ENCODE measurements at regions not wholly inside any gene's neighbourhood (a gene's known extent, or its start where the extent isn't known, plus 50 kb on each side); places are given as distances from the start of the nearest gene placed in this dataset.

DNA sequence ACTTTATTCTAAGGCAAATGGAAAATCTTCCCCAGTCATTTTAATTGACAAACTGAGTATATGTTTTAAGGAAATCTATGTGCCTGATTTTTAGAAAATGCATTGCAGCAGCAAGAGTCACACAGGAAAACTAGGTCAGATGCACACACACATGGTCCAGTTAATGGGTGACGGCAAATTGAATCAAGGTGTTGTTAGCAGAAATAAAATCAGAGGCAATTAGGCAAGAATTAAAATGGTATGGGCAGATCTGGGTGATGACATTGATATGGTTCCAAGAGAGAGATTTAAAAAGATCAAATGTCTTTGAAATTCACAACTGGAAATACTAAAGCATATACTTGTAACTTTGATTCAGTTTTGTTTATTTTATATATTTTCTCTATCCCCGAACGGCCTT lies 174.2 kb upstream of the CDH19 start:
- no peaks in the 10 kb centered on the region for H3K36me3 ChIP-seq (replicated peaks; ENCODE audit: insufficient read depth, low read length)
- H3K9me2 ChIP-seq (replicated peaks; ENCODE audit: insufficient read depth, low read length): no peaks in the 10 kb centered on the region
- TF ChIP-seq, protein P1, sequence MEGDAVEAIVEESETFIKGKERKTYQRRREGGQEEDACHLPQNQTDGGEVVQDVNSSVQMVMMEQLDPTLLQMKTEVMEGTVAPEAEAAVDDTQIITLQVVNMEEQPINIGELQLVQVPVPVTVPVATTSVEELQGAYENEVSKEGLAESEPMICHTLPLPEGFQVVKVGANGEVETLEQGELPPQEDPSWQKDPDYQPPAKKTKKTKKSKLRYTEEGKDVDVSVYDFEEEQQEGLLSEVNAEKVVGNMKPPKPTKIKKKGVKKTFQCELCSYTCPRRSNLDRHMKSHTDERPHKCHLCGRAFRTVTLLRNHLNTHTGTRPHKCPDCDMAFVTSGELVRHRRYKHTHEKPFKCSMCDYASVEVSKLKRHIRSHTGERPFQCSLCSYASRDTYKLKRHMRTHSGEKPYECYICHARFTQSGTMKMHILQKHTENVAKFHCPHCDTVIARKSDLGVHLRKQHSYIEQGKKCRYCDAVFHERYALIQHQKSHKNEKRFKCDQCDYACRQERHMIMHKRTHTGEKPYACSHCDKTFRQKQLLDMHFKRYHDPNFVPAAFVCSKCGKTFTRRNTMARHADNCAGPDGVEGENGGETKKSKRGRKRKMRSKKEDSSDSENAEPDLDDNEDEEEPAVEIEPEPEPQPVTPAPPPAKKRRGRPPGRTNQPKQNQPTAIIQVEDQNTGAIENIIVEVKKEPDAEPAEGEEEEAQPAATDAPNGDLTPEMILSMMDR (IDR thresholded peaks at IDR 0.05; ENCODE audit: low read length): no peak
- TF ChIP-seq EZH2 (optimal IDR thresholded peaks at IDR 0.05; ENCODE audit: low read depth, low read length) (no peak), EZH2phosphoT487 (IDR thresholded peaks at IDR 0.05; ENCODE audit: low read length) (no peak)
- no peak for DNase-seq
- H3K27me3 ChIP-seq (replicated peaks; ENCODE audit: insufficient read depth, low read length): no peaks in the 10 kb centered on the region
- H3K9me3 ChIP-seq (replicated peaks; ENCODE audit: insufficient read depth, low read length): no peaks in the 10 kb centered on the region
- H3K79me2 ChIP-seq (ENCODE audit: low read length): no peaks in the 10 kb centered on the region
- no peaks in the 10 kb centered on the region for H3F3A ChIP-seq (ENCODE audit: insufficient read depth, low read length)
- no peak overlapping the region for H3K9ac ChIP-seq (ENCODE audit: low read length)
- H2AFZ ChIP-seq (ENCODE audit: low read length): no peak overlapping the region
- no peak overlapping the region for H3K4me3 ChIP-seq (ENCODE audit: low read length)
- H4K20me1 ChIP-seq (ENCODE audit: insufficient read depth, low read length): no peaks in the 10 kb centered on the region
- H3K27ac ChIP-seq (ENCODE audit: low read length): no peak overlapping the region
- no peaks in the 10 kb centered on the region for H3K4me1 ChIP-seq (ENCODE audit: low read length)
- H3K4me2 ChIP-seq (ENCODE audit: low read depth, low read length): no peak overlapping the region

DNA sequence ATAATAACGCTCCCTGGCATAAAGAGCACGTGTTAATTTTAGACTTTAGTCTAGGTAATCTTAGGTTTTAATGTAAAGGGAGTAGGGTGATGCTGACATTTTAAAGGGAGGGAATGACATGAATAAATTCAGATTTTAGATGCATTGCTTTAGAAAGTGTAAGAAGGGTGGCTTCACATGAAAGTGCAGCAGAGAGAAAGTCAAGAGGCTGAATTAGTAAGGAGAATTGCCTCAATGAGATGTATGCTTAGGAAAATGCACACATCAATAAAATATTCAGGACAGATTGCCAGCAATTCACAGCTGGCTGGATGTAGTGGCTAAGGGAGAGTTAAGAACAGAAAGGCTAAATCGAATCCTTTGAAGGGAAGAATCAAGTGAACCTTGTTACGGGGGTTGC lies 165.5 kb upstream of the CDH19 start:
- Histone ChIP-seq H3F3A (ENCODE audit: insufficient read depth, low read length) (no peaks in the 10 kb centered on the region), H3K4me3 (ENCODE audit: low read length) (no peak overlapping the region), H3K79me2 (ENCODE audit: low read length) (no peaks in the 10 kb centered on the region), H3K9me2 (replicated peaks; ENCODE audit: insufficient read depth, low read length) (no peaks in the 10 kb centered on the region), H3K27ac (ENCODE audit: low read length) (no peak overlapping the region), H3K4me1 (ENCODE audit: low read length) (no peaks in the 10 kb centered on the region), H3K9me3 (replicated peaks; ENCODE audit: insufficient read depth, low read length) (no peaks in the 10 kb centered on the region), H3K9ac (ENCODE audit: low read length) (no peak overlapping the region), H3K4me2 (ENCODE audit: low read depth, low read length) (no peak overlapping the region), H3K36me3 (replicated peaks; ENCODE audit: insufficient read depth, low read length) (no peaks in the 10 kb centered on the region), H4K20me1 (ENCODE audit: insufficient read depth, low read length) (no peaks in the 10 kb centered on the region), H3K27me3 (replicated peaks; ENCODE audit: insufficient read depth, low read length) (no peaks in the 10 kb centered on the region), H2AFZ (ENCODE audit: low read length) (no peak overlapping the region)
- TF ChIP-seq, protein P1 (IDR thresholded peaks at IDR 0.05; ENCODE audit: low read length): no peak
- TF ChIP-seq EZH2phosphoT487 (IDR thresholded peaks at IDR 0.05; ENCODE audit: low read length) (no peak), EZH2 (optimal IDR thresholded peaks at IDR 0.05; ENCODE audit: low read depth, low read length) (no peak)
- DNase-seq: no peak

DNA sequence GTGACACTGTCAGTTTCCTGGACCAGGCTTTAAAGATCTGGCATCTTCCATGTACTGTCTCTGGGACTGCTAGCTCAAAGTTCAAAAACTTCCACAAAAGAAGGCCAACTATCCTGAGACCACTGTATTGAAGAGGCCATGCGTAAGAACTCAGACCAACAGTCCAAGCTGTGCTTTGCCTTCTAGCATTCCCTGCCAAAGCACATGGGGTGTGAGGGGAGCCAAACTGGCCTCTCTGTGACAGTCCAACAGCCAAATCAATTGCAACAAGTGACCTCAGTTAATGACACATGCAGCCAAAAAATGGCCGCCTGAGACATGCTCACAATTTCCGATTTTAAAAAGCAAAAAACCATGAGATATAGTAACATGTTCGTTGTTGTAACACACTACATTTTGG lies 160.3 kb upstream of the CDH19 start:
- Histone ChIP-seq H4K20me1 (ENCODE audit: insufficient read depth, low read length) (no peaks in the 10 kb centered on the region), H2AFZ (ENCODE audit: low read length) (no peak overlapping the region), H3K9me3 (replicated peaks; ENCODE audit: insufficient read depth, low read length) (no peaks in the 10 kb centered on the region), H3K4me1 (ENCODE audit: low read length) (no peaks in the 10 kb centered on the region), H3K4me3 (ENCODE audit: low read length) (no peak overlapping the region), H3K9ac (ENCODE audit: low read length) (no peak overlapping the region), H3K9me2 (replicated peaks; ENCODE audit: insufficient read depth, low read length) (no peaks in the 10 kb centered on the region), H3K36me3 (replicated peaks; ENCODE audit: insufficient read depth, low read length) (no peaks in the 10 kb centered on the region), H3K27ac (ENCODE audit: low read length) (no peak overlapping the region), H3K27me3 (replicated peaks; ENCODE audit: insufficient read depth, low read length) (no peaks in the 10 kb centered on the region), H3K4me2 (ENCODE audit: low read depth, low read length) (no peak overlapping the region), H3K79me2 (ENCODE audit: low read length) (no peaks in the 10 kb centered on the region), H3F3A (ENCODE audit: insufficient read depth, low read length) (no peaks in the 10 kb centered on the region)
- TF ChIP-seq, protein P1 (IDR thresholded peaks at IDR 0.05; ENCODE audit: low read length): no peak
- TF ChIP-seq EZH2 (optimal IDR thresholded peaks at IDR 0.05; ENCODE audit: low read depth, low read length): no peak
- TF ChIP-seq EZH2phosphoT487 (IDR thresholded peaks at IDR 0.05; ENCODE audit: low read length): no peak
- no peak for DNase-seq
